Ishikawa (cell line): ENCODE measurements at regions not wholly inside any gene's neighbourhood (a gene's known extent, or its start where the extent isn't known, plus 50 kb on each side); places are given as distances from the start of the nearest gene placed in this dataset.

Experiments used
- EP300 ChIP-seq: IDR thresholded peaks from 2 replicates; pipeline ENCODE4 v1.6.1; 2012; ENCODE audit warnings: borderline replicate concordance
- ZBTB7A ChIP-seq: IDR thresholded peaks from 2 replicates; pipeline ENCODE4 v1.6.1; 2012; ENCODE audit warnings: low read depth
- TF ChIP-seq, protein P1 (sequence below): IDR thresholded peaks from 2 replicates; pipeline ENCODE4 v1.6.1; 2012; ENCODE audit warnings: low read depth, mild to moderate bottlenecking

DNA sequence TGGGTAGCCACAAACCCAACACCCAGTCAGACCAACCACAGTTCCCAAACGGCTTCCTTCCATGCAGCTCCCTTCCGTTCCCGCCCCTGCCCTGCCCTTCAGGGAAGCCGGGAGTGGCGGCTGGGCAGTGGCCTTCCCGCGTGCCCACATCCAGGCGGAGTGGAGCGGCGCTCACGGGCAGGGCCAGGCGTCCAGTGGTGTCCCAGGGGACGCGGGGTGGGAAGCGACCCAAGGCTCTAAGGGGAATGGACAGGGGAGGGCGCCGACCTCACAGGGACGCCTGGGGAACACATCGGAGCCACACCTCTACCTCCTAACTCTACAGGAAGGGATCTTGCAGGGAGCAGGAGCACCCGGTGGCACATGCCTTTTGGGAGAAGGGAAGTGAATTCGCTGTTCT lies 225.9 kb upstream of the MGAT5 start:
- TF ChIP-seq ZBTB7A, result no peak
- TF ChIP-seq EP300, result no peak
- TF ChIP-seq, protein P1, sequence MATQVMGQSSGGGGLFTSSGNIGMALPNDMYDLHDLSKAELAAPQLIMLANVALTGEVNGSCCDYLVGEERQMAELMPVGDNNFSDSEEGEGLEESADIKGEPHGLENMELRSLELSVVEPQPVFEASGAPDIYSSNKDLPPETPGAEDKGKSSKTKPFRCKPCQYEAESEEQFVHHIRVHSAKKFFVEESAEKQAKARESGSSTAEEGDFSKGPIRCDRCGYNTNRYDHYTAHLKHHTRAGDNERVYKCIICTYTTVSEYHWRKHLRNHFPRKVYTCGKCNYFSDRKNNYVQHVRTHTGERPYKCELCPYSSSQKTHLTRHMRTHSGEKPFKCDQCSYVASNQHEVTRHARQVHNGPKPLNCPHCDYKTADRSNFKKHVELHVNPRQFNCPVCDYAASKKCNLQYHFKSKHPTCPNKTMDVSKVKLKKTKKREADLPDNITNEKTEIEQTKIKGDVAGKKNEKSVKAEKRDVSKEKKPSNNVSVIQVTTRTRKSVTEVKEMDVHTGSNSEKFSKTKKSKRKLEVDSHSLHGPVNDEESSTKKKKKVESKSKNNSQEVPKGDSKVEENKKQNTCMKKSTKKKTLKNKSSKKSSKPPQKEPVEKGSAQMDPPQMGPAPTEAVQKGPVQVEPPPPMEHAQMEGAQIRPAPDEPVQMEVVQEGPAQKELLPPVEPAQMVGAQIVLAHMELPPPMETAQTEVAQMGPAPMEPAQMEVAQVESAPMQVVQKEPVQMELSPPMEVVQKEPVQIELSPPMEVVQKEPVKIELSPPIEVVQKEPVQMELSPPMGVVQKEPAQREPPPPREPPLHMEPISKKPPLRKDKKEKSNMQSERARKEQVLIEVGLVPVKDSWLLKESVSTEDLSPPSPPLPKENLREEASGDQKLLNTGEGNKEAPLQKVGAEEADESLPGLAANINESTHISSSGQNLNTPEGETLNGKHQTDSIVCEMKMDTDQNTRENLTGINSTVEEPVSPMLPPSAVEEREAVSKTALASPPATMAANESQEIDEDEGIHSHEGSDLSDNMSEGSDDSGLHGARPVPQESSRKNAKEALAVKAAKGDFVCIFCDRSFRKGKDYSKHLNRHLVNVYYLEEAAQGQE, result no peak
